GM19467 (cell line): ENCODE measurements at regions not wholly inside any gene's neighbourhood (a gene's known extent, or its start where the extent isn't known, plus 50 kb on each side); places are given as distances from the start of the nearest gene placed in this dataset.

Source experiments
- ATAC-seq: cut with Tn5 transposase; IDR thresholded peaks from one replicate; pipeline ENCODE4 v1.9.1; 2021; ENCODE audit warnings: mild to moderate bottlenecking, moderate library complexity; ENCODE audit not compliant: unreplicated experiment

DNA sequence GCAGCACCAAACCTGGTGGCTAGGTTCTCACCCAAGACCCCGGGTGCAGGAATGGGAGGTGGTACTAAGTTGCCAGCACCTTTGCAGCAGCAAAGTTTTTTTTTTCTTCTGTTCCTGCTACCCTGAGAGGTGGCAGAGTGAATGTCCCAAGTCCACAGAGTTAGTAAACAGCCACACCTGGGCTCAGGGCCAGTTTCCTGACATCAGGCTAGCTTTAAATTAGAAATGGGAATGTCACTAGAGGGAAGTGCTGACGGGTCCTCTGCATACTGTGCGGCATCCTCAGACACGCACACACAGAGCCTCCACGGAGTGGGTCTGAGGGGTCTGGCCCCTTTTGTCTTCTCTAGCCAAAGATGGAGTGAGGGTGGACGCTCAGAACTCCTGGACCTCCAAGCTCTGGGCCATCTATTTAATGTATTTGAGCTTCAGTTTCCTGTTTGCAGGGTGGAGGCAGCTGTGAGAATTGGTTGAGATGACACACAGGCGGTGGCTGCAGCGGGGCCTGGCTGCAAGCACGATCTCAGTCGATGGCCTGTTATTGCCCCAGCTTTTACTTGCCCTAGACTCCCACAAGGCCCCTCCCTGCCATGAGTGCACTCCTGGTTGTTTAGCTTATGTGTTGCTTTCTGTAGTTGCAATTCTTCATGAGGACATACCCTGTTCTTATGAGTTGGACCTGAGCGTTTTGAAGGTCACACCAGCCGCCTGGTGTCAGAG, 751.4 kb upstream of the HS6ST1 start:
- no peak for ATAC-seq

DNA sequence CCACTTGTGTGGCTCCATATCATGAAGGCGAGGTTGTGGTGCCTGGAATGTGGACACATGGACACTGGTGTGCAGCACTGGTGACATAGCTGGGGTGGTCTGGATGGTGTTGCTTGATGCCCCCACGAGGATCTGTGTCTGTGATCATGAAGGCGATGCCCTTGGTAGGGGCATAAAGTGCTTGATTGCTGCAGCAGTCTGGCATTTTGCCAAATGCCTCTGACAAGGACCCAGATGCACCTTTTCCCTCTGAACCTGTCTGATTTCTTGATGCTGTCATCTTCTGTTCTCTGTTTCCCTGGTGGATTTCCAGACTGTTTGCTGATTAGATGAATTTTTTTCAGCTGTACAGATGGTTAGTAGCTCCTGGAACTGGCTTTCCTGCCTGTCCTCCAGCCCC, 752.0 kb upstream of the HS6ST1 start:
- ATAC-seq, result no peak

DNA sequence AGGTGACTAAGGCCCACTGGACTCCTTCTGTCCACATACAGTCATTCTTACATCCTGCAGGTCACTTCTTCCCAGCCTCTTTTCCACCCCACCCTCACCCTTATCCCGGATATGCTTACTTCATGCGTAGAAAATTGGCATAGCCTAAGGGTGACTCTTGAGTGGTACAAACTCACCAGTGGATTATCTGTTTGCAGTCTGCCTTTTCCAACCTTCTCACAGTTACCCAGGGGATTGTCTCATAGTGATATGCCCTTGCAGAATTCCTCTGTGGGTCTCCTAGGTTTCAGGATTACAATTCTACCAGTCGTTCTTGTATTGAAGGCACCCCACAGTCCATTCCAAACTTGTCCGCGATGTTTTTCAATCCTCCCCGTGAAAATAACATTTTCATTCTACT, 752.9 kb upstream of the HS6ST1 start:
- no peak for ATAC-seq

DNA sequence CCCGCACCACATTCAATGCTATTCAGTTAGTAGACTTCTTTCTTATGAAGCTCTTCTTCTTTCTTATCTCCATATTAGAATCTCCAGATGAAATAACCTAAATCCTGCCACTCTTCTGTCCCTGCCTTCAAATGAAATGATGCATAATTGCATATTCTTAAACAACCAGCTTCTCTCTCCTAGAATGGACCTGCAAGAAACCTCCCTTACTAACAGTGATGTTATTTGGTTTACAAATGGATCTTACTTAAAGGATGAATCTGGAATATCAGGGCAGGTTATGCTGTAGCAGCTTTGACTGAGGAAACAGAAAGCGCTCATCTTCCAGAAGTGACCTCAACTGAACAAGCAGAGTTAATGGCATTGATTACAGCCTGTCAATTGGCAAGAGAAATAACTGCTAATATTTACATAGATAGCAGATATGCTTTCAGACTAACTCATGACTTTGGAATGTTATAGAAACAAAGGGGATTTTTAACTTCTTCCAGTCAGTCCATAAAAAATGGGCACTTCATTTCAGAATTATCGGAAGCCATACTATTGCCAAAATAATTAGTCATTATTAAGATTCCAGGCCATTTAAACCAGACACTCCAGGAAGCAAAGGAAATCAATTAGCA, 755.7 kb upstream of the HS6ST1 start:
- no peak for ATAC-seq

DNA sequence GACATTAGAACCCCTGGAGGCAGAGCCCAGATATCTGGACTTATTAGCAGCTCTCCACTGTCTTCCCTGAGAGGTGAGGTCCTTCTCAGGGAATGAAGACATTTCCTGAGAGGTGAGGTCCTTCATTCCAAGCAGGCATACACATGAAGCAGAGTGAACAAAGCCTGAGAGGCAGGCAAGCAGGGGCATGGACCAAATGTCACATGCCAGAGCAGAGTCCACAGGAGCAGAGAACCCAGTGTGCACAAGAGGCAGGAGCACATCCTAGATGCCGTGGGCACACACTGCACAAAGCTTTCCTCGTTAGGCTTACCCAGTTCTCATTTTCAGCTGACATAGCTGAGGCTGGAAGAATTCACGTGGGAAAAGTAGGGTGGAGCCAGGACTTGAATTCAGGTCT, 759.9 kb upstream of the HS6ST1 start:
- ATAC-seq, result no peak

DNA sequence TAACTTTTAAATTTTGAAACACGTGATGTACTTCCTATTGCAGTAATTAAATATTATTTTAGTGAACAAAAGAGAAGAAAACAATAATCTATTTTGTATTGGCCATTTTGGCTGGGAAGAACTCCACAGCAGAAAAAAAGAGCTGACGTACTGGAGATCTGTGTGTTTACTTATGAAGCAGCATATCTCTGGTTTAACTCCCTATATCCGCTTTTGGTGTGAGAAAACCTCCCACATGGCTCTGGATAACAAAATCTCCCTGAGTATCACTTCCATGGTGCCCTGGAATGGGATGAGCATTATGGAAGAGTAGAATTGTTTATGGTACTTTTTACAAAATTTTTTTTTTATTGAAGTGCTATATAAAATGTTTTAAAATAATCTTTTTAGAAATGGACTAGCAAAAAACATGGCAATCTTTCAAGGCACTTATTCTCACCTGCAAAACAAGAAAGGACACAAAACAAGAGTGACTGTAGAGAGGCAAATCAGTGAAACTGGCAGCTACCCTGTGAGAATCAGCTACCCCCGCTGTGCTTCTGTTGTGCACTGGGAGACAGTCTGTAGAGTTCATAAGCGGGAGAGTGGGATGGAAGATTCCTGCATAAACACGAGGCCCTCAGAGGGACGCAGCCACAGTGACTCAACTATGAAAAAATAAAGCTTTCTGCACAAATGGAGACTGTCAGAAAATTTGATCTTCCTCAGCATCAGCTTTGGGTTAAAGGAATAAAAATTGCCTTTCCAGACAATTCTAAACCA, 762.2 kb upstream of the HS6ST1 start:
- no peak for ATAC-seq

DNA sequence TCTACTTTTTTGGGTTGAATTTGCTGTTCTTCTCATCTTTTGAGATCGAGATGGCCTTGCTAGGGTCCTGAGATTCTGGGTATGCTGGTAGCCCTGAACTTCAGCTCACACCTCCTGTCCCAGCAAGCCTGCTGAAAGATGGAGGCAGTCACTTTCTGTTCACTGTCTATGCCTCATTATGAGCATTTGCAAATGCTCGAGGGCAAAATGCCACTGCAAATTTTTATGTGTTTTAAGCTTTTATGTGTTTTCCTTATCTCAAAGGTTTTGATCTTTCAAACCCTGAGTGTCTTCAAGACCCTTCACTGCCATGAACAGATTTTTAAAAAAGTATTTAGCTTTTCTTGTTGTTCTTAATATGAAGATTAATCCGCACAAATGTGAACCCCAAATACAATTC, 766.7 kb upstream of the HS6ST1 start:
- no peak for ATAC-seq

DNA sequence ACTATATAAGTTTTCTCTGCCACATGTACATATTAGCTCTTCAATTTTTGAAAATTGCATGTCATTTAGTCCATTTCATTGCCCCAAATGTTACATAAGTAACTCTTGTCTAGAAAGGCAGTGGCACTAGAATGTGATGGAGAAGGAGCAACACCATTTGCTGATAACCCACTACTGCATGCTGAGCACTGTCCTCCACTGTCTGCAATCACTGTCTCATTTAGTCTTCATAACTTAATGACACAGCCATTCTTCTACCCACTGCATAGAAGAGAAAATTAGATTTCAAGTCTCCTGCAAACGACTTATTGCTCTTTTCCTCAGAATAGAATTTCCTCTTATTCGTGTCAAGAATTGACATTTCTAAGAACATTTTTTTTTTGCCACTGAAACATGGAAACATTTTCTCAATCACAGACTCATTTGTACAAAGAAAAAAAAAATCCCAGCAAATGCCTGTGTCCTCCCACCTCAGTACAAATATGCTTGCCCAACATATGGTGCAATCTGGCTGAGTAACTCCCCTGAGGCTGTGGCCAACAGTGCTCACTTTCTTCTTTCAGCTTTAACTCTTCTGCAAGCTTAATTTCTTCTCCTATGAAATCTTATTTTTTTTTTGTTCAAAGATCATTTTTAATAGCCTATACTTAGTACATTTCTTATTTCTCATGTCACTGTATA, 768.6 kb upstream of the HS6ST1 start:
- no peak for ATAC-seq

DNA sequence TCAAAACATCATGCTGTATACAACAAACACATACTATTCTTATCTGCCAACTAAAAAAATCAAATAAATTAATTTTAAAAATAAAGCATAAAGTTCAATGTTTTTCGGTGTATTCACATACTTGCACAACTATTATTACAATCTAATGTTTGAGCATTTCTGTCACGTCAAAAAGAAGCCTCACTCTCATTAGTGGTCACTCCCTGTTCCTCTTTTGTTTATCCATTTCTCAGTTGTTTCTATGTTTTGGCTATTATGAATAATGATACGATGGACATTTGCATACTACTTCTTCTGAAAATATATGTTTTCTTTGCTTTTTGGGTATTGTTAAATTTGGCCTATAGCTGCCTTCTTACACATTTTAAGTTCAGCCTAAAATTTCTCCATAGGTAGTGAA, 773.0 kb upstream of the HS6ST1 start:
- ATAC-seq, result no peak

DNA sequence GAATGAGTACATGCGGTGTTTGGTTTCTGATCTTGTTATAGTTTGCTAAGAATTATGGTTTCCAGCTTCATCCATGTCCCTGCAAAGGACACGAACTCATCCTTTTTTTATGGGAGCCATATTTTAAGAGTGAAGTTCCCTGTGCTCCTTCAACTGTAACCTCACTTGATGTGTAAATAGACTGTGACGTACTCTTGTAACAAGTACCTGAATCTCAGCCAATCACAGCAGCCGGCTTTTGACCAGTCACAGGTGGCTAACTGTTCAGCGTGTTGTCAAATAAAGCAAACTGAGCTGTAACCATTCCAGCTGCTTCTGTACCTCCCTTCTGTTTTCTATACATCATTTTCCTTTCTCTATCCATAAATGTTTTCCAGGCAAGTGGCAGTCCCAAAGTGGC, 774.3 kb upstream of the HS6ST1 start:
- no peak for ATAC-seq

DNA sequence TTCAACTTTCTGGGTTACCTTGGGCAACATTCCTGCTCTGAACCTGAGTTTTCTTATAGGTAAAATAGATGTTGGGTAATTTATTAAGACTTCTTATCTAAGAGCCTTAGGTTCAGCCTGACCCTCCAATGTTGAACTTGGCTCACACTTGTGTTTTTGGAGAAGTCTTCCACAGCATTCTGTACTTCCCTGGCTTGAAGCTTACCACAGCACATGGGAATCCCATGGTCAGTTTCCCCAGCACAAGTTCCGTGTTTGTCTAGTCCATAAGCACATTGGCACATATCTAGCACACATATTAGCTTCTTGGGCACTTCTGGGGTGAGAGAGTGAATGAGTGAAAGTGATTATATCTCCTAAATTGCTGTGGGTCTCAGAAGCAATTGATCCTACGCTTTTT, 782.5 kb upstream of the HS6ST1 start:
- ATAC-seq, result no peak

DNA sequence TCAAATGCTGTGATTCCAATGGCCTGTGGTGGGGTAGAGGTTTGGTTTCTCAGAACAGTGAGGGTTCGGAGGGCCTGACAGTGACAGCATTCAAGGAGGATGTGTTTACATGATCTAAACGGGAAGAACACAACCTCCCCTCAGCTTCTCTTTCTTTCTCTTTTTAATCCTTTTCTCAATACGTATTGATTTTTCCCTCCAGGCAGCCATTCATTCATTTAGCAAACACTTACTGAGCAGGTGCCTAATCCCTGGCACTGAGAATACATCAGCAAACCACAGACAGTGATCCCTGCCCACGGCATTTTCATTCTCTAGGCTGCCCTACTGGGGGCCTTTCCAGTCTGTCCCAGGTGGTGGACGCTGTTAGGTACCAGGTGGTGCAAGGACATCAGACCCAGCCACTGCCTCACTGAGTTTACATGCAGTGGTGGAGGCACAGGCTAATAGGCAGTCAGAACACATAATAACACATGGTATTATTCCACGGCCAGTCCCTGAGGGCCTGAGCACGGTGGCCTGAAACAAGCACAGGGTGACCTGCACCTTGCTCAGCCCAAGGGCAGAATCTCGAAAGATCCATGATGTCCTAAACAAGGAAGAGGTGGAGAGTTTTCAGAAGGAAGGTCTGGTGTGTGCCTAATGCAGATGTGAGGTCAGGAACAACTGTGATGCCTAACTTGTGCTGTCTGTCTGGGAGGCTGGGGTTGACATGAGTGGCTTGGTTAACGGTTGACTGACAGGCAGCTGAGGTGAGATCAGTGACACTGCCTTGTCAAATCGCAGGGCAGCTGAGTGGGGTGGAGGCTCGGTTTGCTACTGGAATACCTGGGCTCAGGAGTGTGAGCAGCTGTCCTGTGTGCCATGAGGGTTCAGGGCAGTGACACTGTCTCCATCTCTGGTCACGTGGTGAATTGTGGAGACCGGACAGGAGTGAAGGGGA, 785.5 kb upstream of the HS6ST1 start:
- ATAC-seq, result no peak

DNA sequence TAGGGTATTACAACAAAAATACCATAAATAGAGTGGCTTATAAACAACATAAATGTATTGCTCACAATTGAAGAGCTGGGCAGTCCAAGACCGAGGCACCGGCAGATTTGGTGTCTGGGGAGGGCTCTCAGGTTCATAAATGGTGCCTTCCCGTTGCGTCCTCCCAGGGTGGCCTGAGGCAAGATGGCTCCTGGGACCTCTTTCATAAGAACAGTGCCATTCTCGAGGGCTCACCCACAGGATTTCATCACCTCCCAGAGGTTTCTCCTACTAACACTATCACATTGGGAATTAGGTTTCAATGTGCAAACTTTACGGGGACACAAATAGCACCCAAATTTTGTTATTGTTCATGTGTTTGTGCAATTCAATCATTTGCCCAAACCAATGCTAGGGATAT, 793.5 kb upstream of the HS6ST1 start:
- no peak for ATAC-seq

DNA sequence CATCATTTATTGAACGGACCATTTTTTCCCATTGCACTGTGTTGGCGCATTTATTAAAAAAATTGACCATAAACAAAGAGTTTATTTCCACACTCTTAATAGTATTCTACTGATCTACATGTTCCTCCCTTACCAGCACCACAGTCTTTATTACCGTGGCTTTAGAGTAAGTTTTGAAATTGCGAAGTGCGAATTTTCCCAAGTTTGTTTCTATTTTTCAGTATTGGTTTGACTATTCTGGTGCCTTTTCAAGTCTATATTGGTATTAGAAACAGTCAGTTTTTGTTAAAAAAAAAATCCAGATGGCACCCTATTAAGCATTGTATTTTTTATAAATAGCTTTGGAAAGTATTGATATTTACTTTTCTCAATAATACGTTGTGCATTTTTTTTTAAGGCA, 795.1 kb upstream of the HS6ST1 start:
- ATAC-seq, result no peak

DNA sequence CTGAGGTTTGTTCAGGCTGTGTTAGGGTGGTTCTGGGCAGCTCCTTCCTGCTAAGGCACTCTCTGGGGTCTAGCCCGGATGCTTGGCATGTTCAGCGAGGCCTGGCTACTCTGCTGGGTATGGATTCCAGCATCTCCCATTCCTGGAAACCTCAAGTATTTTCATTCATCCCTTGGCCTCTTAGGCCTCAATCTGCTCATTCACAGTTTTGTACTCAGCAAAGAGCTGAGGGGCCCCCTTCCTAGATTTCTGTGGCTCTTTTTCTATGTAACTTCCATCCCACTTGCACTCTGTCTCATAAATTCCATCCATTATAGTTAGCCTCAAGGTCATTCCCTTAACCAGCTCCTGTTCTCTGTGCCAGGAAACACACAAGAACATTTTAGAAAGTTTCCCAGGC, 798.8 kb upstream of the HS6ST1 start:
- ATAC-seq, result no peak

DNA sequence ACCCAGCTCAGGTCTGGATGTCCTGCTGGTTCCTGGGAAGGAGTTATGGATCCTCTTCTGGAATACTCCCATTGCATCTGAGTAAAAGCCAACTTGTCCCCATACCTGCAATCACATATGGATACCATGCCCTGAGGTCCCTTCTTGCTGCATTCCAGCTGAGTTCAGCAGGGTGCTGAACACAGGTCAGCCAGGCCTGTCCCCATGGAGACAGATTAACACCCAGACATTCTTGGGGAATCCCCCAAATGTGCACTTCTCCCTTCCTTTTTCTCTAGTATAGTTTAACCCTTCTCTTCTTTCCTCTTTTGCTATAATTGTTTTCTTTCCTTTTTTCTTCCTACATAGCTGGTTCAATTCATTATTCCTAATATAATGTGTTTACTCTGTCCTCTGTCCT, 799.6 kb upstream of the HS6ST1 start:
- no peak for ATAC-seq

DNA sequence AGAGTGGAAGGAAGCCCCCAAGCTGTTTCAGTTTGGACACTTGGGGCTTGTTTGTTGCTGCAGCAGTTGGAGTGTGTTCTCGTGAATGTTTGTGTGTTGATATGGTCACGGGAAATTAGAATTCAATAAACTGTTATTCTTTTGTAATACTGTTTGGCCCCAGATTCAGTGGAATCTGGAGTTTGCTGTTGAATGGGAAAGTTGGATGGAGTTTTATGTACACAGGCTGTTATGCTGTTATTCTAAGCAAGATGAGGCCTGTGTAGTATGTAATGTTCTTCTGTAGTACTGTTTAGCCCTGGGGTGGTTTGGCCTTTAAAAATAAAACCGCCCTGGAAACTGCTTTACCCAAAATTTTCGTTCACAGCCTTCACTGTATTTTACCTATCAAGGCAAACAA, 810.4 kb upstream of the HS6ST1 start:
- ATAC-seq, result no peak

DNA sequence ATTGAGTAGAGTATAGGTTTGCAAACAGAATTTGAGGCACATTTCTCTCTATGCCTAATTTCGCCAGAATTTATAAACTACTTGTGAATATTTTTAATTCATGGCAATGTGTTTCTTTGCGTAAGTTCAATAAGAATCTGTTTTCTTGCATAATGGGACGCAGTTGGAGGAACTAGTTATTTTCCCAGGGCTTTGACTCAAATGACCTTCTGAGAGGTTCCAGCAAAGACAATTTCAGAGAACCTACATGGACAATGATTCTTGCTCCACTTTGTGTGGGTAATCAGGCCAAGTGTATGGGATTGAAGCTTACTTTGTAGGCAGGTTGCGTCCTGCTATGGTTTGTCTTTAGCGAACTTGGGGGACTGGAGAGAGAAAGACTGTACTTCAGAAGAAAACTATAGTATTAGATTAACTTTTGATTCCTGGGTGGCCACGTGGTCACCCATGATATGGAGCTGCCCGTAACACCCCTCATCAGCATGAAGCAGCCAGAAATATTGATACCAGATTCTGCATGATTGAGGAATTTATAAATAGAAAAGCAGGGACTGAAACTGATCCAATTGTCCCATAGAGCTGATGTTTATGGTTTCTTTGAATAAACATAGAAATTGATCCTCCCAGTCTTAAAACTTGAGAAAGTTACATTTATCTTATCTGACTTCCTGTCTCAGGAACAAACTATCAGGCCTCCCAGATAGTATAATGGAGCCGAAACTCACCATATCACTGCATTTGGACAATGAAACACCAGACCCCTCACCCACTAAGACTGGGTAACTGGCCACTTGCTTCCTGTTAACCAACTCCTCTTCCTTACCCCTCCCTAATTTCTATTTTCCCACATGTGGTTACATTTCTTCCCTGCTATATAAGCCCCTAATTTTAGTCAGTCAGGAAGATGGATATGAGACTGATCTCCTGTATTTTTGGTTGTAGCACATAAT, 815.3 kb upstream of the HS6ST1 start:
- no peak for ATAC-seq

DNA sequence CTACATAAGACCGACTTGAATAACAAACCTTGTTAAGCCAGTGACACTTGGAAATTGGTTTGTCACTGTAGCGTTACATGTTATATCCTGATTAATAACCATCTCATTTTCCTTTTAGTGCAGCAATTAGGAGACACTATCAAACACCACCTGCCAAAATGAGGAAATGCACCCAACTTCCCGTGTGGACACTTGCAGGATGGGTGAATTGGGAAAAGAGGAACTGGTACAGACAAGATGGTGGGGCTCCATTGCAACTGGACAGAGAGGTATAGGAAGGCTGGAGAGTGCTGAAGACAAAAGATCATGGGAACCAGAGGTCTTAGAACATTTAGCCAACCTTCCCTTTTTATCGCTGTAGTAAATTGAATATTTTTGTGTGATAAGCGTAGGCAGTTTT, 816.3 kb upstream of the HS6ST1 start:
- ATAC-seq, result no peak
